GM18511 (cell line): ENCODE measurements at regions not wholly inside any gene's neighbourhood (a gene's known extent, or its start where the extent isn't known, plus 50 kb on each side); places are given as distances from the start of the nearest gene placed in this dataset.
"Not testable (repeated sequence)": the region's sequence is repeated elsewhere in the genome, so short reads cannot be mapped to it uniquely, and the experiment has no call there.

Experiments used
- ATAC-seq: cut with Tn5 transposase; IDR thresholded peaks from one replicate; pipeline ENCODE4 v1.9.1; 2021; ENCODE audit warnings: mild to moderate bottlenecking, moderate library complexity; ENCODE audit not compliant: unreplicated experiment

- ATAC-seq, result no peak
Observed at GRCh38 chr10:8128511-8128910, 74.0 kb downstream of the GATA3 start.

GRCh38 chr10:8129438-8129837, 75.0 kb downstream of the GATA3 start:
- ATAC-seq, result no peak

- peak; percentile 69 for ATAC-seq
Observed at GRCh38 chr10:8130973-8131911, 76.8 kb downstream of the GATA3 start.

GRCh38 chr10:8133146-8133545, 78.7 kb downstream of the GATA3 start:
- peak; percentile 67 for ATAC-seq

GRCh38 chr10:8136736-8137135, 82.2 kb downstream of the GATA3 start:
- ATAC-seq, result no peak

- ATAC-seq, result no peak
Observed at GRCh38 chr10:8137272-8137681, 82.8 kb downstream of the GATA3 start.

- peak; percentile 29 for ATAC-seq
Observed at GRCh38 chr10:8137726-8138125, 83.2 kb downstream of the GATA3 start.

- ATAC-seq, result no peak
Observed at GRCh38 chr10:8138471-8138870, 84.0 kb downstream of the GATA3 start.

- ATAC-seq, result no peak
Observed at GRCh38 chr10:8144496-8144895, 90.0 kb downstream of the GATA3 start.

GRCh38 chr10:8146650-8147049, 92.2 kb downstream of the GATA3 start:
- no peak for ATAC-seq

- no peak for ATAC-seq
Observed at GRCh38 chr10:8149991-8150390, 95.5 kb downstream of the GATA3 start.

- ATAC-seq, result no peak
Observed at GRCh38 chr10:8150401-8150905, 96.0 kb downstream of the GATA3 start.

GRCh38 chr10:8151086-8151485, 96.6 kb downstream of the GATA3 start:
- no peak for ATAC-seq

- no peak for ATAC-seq
Observed at GRCh38 chr10:8156918-8157317, 102.4 kb downstream of the GATA3 start.

GRCh38 chr10:8158193-8159071, 103.9 kb downstream of the GATA3 start:
- no peak for ATAC-seq

- no peak for ATAC-seq
Observed at GRCh38 chr10:8159341-8160165, 105.1 kb downstream of the GATA3 start.

GRCh38 chr10:8163824-8164223, 109.3 kb downstream of the GATA3 start:
- ATAC-seq, result no peak

GRCh38 chr10:8164640-8165039, 110.2 kb downstream of the GATA3 start:
- not testable (repeated sequence) for ATAC-seq

- no peak for ATAC-seq
Observed at GRCh38 chr10:8168836-8169235, 114.3 kb downstream of the GATA3 start.

GRCh38 chr10:8171008-8171407, 116.5 kb downstream of the GATA3 start:
- ATAC-seq, result no peak

GRCh38 chr10:8172604-8173003, 118.1 kb downstream of the GATA3 start:
- no peak for ATAC-seq
